GM19438 (cell line): ENCODE measurements at regions not wholly inside any gene's neighbourhood (a gene's known extent, or its start where the extent isn't known, plus 50 kb on each side); places are given as distances from the start of the nearest gene placed in this dataset.

ENCODE experiments used
- ATAC-seq: cut with Tn5 transposase; IDR thresholded peaks from one replicate; pipeline ENCODE4 v1.9.1; 2021; ENCODE audit warnings: low read depth; ENCODE audit not compliant: unreplicated experiment

GRCh38 chr21:29228306-29228705, 70.4 kb upstream of the BACH1 start:
- ATAC-seq, result no peak

GRCh38 chr21:29230551-29231261, 68.0 kb upstream of the BACH1 start:
- no peak for ATAC-seq

GRCh38 chr21:29231756-29232529, 66.8 kb upstream of the BACH1 start:
- no peak for ATAC-seq

- no peak for ATAC-seq
These were observed 66.0 kb upstream of the BACH1 start for GRCh38 chr21:29232530-29233255.

- peak; percentile 12 for ATAC-seq
These were observed 65.5 kb upstream of the BACH1 start for GRCh38 chr21:29233256-29233546.

GRCh38 chr21:29233611-29234540, 64.8 kb upstream of the BACH1 start:
- peak; percentile 49 for ATAC-seq

GRCh38 chr21:29235714-29236197, 63.0 kb upstream of the BACH1 start:
- ATAC-seq, result peak; percentile 39

GRCh38 chr21:29236201-29236600, 62.5 kb upstream of the BACH1 start:
- no peak for ATAC-seq

GRCh38 chr21:29237110-29238052, 61.3 kb upstream of the BACH1 start:
- no peak for ATAC-seq

- ATAC-seq, result no peak
These were observed 60.4 kb upstream of the BACH1 start for GRCh38 chr21:29238053-29238966.

- ATAC-seq, result no peak
These were observed 59.8 kb upstream of the BACH1 start for GRCh38 chr21:29238967-29239290.

GRCh38 chr21:29240136-29240535, 58.6 kb upstream of the BACH1 start:
- ATAC-seq, result no peak

GRCh38 chr21:29242201-29242600, 56.5 kb upstream of the BACH1 start:
- no peak for ATAC-seq

GRCh38 chr21:29243188-29243587, 55.5 kb upstream of the BACH1 start:
- no peak for ATAC-seq

- no peak for ATAC-seq
These were observed 53.5 kb upstream of the BACH1 start for GRCh38 chr21:29245104-29245643.

- ATAC-seq, result no peak
These were observed 52.9 kb upstream of the BACH1 start for GRCh38 chr21:29245863-29246262.

- no peak for ATAC-seq
These were observed 52.1 kb upstream of the BACH1 start for GRCh38 chr21:29246614-29247013.

- no peak for ATAC-seq
These were observed 50.6 kb upstream of the BACH1 start for GRCh38 chr21:29248124-29248523.
